IMR-90 (cell line): ENCODE measurements at regions not wholly inside any gene's neighbourhood (a gene's known extent, or its start where the extent isn't known, plus 50 kb on each side); places are given as distances from the start of the nearest gene placed in this dataset.

Experiments
- BHLHE40 ChIP-seq: fragments of 150-350 bp; IDR thresholded peaks from 2 replicates; pipeline ENCODE4 v1.6.1; 2016; ENCODE audit warnings: mild to moderate bottlenecking, low read depth, low read length
- CEBPB ChIP-seq: IDR thresholded peaks from 2 replicates; pipeline ENCODE4 v1.6.1; 2012; ENCODE audit warnings: low read depth, low read length, improper control_type of control experiment
- CHD1 ChIP-seq: IDR thresholded peaks from 2 replicates; pipeline ENCODE4 v1.6.1; 2012; ENCODE audit warnings: low read depth, low read length, improper control_type of control experiment
- FOS ChIP-seq: fragments of 150-350 bp; IDR thresholded peaks from 2 replicates; pipeline ENCODE4 v1.6.1; 2016; ENCODE audit warnings: low read depth, low read length
- MXI1 ChIP-seq: IDR thresholded peaks from 2 replicates; pipeline ENCODE4 v1.6.1; 2012; ENCODE audit warnings: low read depth, mild to moderate bottlenecking, low read length, moderate library complexity, borderline replicate concordance
- POLR2A ChIP-seq: IDR thresholded peaks from 2 replicates; pipeline ENCODE4 v1.6.1; 2012; ENCODE audit warnings: mild to moderate bottlenecking, low read depth, low read length
- RAD21 ChIP-seq: IDR thresholded peaks from 2 replicates; pipeline ENCODE4 v1.6.1; 2012; ENCODE audit warnings: low read length, improper control_type of control experiment
- RCOR1 ChIP-seq: IDR thresholded peaks from 2 replicates; pipeline ENCODE4 v1.6.1; 2012; ENCODE audit warnings: mild to moderate bottlenecking, low read length, improper control_type of control experiment; ENCODE audit not compliant: insufficient replicate concordance
- SMC3 ChIP-seq: fragments of 150-350 bp; IDR thresholded peaks from 2 replicates; pipeline ENCODE4 v1.6.1; 2016; ENCODE audit warnings: low read depth, mild to moderate bottlenecking, antibody characterized with exemption, low read length, moderate library complexity
- TF ChIP-seq, protein P1 (sequence below): conservative IDR thresholded peaks from 2 replicates; pipeline ENCODE4 v1.5.1; 2012; ENCODE audit warnings: mild to moderate bottlenecking, low read depth, low read length, improper control_type of control experiment
- TF ChIP-seq, protein P2 (sequence below): fragments of 150-350 bp; IDR thresholded peaks from 2 replicates; pipeline ENCODE4 v1.6.1; 2017; ENCODE audit warnings: mild to moderate bottlenecking, antibody characterized with exemption, low read length, low read depth
- TF ChIP-seq, protein P3 (sequence below): fragments of 150-350 bp; IDR thresholded peaks from 2 replicates; pipeline ENCODE4 v1.6.1; 2016; ENCODE audit warnings: low read depth, mild to moderate bottlenecking, low read length, moderate library complexity, borderline replicate concordance

DNA sequence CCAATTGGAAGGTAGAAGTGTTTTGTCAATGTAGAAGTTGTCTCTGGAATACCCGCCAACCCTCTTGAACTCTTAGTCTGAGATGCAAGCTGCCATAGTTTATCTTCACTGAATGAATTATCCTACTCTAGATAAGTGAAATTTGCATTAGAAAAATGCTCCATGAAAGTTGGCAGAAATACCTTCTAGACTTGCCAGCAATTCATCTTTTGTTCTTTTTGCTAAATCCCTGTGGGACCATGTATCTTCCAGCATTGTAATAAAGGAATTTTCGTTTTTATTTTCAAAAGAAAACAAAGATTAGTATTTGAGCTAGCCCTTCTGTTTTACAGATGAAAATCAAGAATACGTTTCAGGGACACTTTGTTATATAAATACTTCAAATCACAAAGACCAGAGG lies 244.2 kb downstream of the CBLN4 start:
- TF ChIP-seq, protein P1, sequence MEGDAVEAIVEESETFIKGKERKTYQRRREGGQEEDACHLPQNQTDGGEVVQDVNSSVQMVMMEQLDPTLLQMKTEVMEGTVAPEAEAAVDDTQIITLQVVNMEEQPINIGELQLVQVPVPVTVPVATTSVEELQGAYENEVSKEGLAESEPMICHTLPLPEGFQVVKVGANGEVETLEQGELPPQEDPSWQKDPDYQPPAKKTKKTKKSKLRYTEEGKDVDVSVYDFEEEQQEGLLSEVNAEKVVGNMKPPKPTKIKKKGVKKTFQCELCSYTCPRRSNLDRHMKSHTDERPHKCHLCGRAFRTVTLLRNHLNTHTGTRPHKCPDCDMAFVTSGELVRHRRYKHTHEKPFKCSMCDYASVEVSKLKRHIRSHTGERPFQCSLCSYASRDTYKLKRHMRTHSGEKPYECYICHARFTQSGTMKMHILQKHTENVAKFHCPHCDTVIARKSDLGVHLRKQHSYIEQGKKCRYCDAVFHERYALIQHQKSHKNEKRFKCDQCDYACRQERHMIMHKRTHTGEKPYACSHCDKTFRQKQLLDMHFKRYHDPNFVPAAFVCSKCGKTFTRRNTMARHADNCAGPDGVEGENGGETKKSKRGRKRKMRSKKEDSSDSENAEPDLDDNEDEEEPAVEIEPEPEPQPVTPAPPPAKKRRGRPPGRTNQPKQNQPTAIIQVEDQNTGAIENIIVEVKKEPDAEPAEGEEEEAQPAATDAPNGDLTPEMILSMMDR: no peak
- TF ChIP-seq RAD21 (no peak), CEBPB (no peak), POLR2A (no peak), BHLHE40 (no peak), SMC3 (no peak), RCOR1 (no peak), FOS (no peak), CHD1 (no peak), MXI1 (no peak)
- TF ChIP-seq, protein P2, sequence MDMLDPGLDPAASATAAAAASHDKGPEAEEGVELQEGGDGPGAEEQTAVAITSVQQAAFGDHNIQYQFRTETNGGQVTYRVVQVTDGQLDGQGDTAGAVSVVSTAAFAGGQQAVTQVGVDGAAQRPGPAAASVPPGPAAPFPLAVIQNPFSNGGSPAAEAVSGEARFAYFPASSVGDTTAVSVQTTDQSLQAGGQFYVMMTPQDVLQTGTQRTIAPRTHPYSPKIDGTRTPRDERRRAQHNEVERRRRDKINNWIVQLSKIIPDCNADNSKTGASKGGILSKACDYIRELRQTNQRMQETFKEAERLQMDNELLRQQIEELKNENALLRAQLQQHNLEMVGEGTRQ: no peak
- TF ChIP-seq, protein P3, sequence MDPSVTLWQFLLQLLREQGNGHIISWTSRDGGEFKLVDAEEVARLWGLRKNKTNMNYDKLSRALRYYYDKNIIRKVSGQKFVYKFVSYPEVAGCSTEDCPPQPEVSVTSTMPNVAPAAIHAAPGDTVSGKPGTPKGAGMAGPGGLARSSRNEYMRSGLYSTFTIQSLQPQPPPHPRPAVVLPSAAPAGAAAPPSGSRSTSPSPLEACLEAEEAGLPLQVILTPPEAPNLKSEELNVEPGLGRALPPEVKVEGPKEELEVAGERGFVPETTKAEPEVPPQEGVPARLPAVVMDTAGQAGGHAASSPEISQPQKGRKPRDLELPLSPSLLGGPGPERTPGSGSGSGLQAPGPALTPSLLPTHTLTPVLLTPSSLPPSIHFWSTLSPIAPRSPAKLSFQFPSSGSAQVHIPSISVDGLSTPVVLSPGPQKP: no peak
